ENCODE measurements at regions not wholly inside any gene's neighbourhood (a gene's known extent, or its start where the extent isn't known, plus 50 kb on each side); places are given as distances from the start of the nearest gene placed in this dataset.

DNA sequence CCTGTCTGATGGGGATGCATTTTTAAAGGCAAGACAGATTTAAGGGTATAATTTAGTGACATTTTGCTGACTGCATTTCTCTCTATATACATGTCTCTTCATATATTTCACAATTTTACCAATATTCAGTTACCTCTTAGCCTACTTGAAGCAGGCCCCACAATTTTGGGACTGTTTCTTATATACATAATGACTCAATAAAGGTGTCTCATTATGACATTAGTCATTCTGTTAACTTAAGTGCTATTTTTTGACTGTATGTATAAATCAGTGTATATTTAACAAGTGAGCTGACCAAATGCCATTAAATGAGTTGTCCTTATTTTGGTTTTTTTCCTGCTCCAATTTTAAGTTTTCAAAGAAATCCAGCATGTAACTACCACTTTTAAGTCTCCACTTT lies 313.3 kb downstream of the SOX4 start:
- Histone ChIP-seq H3K9me3 (ENCODE audit: control insufficient read depth, insufficient read depth, low read length) (no peaks in the 10 kb centered on the region), H3K4me1 (ENCODE audit: control insufficient read depth, insufficient read depth, low read length) (peaks cover 13% of the 10 kb centered on the region), H3K27me3 (ENCODE audit: control insufficient read depth, insufficient read depth, low read length) (no peaks in the 10 kb centered on the region), H3K9ac (ENCODE audit: low read depth, low read length) (no peak overlapping the region), H3K36me3 (ENCODE audit: control insufficient read depth, insufficient read depth, low read length) (no peaks in the 10 kb centered on the region), H3K4me3 (ENCODE audit: low read depth, low read length) (no peak overlapping the region)

DNA sequence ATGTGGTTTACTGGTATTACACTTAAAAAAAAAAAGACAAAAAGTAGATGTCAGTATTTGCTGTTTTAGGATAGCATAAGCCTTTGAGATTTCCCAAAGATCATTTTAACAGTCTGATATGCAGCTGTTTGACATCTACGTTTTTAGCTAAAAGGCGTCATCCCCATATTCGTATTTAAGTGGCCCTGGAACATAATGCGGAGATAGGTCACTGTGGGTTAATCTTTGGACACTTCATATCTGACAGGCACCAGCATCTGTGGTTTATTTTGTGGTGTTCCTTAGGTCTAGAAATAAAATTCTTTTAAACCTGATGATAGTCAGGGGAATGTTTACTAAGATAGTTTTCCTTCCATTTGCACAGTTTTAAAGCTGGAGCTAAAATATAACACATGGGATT lies 313.7 kb downstream of the SOX4 start:
- Histone ChIP-seq H3K36me3 (ENCODE audit: control insufficient read depth, insufficient read depth, low read length) (no peaks in the 10 kb centered on the region), H3K4me3 (ENCODE audit: low read depth, low read length) (no peak overlapping the region), H3K27me3 (ENCODE audit: control insufficient read depth, insufficient read depth, low read length) (no peaks in the 10 kb centered on the region), H3K9me3 (ENCODE audit: control insufficient read depth, insufficient read depth, low read length) (no peaks in the 10 kb centered on the region), H3K4me1 (ENCODE audit: control insufficient read depth, insufficient read depth, low read length) (peaks cover 15% of the 10 kb centered on the region), H3K9ac (ENCODE audit: low read depth, low read length) (no peak overlapping the region)

DNA sequence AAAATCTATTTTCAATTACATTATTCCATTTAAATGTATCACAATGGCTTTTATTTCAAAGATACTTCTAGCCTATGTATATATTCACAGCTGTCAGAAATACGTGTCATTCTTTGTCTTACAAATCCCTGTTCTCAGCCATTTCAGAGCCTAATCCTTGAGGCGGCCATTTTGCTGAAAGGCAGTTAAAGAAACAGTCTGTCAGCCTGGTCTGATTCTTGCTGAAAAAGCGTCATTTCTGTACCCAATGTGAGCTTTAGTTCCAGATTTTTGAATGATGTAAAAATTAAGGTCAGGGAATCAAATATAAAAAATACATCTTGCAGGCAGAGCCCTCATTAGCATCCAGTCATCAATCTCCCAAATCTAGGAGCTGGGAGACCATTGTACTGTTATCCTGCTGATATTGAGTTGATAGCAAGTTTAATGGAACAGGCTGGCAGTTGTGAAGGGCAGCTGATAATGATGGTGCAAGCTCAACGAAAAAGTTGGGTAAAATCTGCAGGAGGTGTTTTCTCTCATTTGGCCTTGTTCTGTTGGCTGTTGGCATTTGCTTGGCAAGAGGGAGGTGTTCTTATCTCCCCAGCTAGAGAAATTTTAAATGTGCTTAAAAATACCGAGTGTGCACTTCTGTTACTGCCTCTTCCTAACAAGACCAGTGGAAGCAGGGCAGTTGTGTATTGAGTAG lies 314.8 kb downstream of the SOX4 start:
- no peak overlapping the region for H3K4me3 ChIP-seq (ENCODE audit: low read depth, low read length)

DNA sequence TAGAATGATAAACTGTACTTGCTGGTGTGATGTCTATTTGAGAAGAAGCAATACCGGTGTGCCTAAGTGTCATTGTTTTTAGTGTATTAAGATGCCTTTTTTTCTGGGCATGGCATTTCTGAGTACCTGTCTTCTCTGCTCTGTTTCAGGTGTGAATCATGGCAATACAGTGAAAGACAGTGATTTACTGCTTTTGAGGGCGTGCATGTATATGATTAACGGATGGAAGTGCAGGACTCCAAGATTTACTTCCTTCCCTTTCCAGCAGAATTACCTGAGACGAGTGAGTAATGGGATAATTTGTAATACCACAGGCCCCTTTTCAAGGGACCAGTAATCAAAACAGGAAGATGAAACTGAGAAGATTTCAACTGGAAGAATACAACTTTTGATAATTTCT lies 315.8 kb downstream of the SOX4 start:
- Histone ChIP-seq H3K36me3 (ENCODE audit: control insufficient read depth, insufficient read depth, low read length) (no peaks in the 10 kb centered on the region), H3K9me3 (ENCODE audit: control insufficient read depth, insufficient read depth, low read length) (no peaks in the 10 kb centered on the region), H3K4me1 (ENCODE audit: control insufficient read depth, insufficient read depth, low read length) (peaks cover 12% of the 10 kb centered on the region), H3K27me3 (ENCODE audit: control insufficient read depth, insufficient read depth, low read length) (no peaks in the 10 kb centered on the region), H3K4me3 (ENCODE audit: low read depth, low read length) (no peak overlapping the region), H3K9ac (ENCODE audit: low read depth, low read length) (no peak overlapping the region)

More for the DNA sequence above, 314.8 kb downstream of the SOX4 start:
- no peaks in the 10 kb centered on the region for H3K9me3 ChIP-seq (ENCODE audit: control insufficient read depth, insufficient read depth, low read length)
- H3K27me3 ChIP-seq (ENCODE audit: control insufficient read depth, insufficient read depth, low read length), result no peaks in the 10 kb centered on the region
- no peak overlapping the region for H3K9ac ChIP-seq (ENCODE audit: low read depth, low read length)
- no peaks in the 10 kb centered on the region for H3K36me3 ChIP-seq (ENCODE audit: control insufficient read depth, insufficient read depth, low read length)
- H3K4me1 ChIP-seq (ENCODE audit: control insufficient read depth, insufficient read depth, low read length), result peaks cover 12% of the 10 kb centered on the region

DNA sequence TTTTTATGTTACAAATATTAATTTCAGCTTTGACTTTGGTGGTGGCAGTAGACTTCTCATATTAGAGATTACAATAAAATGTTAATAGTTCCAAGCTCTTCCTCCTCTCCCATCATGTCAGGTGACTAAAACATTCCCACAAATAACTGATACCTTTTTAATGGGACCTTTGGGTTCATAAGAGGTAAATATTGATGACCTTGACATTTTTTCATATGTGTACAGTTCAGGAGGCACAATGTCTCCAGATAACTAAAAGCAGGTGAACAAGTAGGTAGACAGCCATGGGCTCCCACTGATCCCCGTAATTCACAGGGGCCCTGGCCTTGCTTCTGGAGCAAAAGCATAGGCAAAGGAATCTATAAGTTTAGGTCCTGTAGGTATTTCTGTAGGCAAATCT lies 317.7 kb downstream of the SOX4 start:
- H3K27me3 ChIP-seq (ENCODE audit: control insufficient read depth, insufficient read depth, low read length), result no peaks in the 10 kb centered on the region
- H3K9me3 ChIP-seq (ENCODE audit: control insufficient read depth, insufficient read depth, low read length), result no peaks in the 10 kb centered on the region
- no peaks in the 10 kb centered on the region for H3K36me3 ChIP-seq (ENCODE audit: control insufficient read depth, insufficient read depth, low read length)
- peaks cover 12% of the 10 kb centered on the region for H3K4me1 ChIP-seq (ENCODE audit: control insufficient read depth, insufficient read depth, low read length)
- no peak overlapping the region for H3K4me3 ChIP-seq (ENCODE audit: low read depth, low read length)
- H3K9ac ChIP-seq (ENCODE audit: low read depth, low read length), result no peak overlapping the region

DNA sequence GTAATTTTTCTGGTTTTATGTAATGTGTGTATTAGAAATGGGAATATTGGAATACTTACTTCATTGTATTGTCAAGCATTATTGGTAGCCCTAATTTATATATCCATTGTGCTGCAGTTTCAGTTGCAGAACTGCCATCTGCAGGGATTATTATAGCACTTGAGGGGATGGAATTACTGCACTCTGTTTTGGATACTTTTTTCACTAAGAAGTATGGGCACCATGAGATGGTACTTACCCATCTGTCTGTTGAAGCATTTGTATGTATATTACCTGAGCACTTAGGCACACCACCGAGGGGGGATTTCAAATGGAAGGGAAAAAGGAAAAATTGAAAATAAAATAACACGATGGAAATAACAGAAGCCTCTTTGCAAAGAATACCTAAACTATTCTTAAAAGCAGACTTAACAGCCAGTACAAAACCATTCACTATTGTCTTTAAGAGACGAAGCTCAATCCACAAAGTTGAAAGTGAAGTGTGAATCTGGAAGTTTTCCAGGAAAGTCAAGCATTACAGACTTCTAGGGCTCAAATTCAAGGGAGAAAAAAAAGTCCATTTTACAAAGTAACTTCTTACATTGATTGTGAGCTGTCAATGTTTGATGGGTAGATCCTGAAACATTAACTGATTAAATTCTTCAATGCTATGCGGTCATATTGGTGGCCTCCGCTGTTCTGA lies 318.7 kb downstream of the SOX4 start:
- no peaks in the 10 kb centered on the region for H3K9me3 ChIP-seq (ENCODE audit: control insufficient read depth, insufficient read depth, low read length)
- no peak overlapping the region for H3K4me3 ChIP-seq (ENCODE audit: low read depth, low read length)
- H3K27me3 ChIP-seq (ENCODE audit: control insufficient read depth, insufficient read depth, low read length), result no peaks in the 10 kb centered on the region
- peaks cover 12% of the 10 kb centered on the region for H3K4me1 ChIP-seq (ENCODE audit: control insufficient read depth, insufficient read depth, low read length)
- H3K36me3 ChIP-seq (ENCODE audit: control insufficient read depth, insufficient read depth, low read length), result no peaks in the 10 kb centered on the region
- no peak overlapping the region for H3K9ac ChIP-seq (ENCODE audit: low read depth, low read length)

DNA sequence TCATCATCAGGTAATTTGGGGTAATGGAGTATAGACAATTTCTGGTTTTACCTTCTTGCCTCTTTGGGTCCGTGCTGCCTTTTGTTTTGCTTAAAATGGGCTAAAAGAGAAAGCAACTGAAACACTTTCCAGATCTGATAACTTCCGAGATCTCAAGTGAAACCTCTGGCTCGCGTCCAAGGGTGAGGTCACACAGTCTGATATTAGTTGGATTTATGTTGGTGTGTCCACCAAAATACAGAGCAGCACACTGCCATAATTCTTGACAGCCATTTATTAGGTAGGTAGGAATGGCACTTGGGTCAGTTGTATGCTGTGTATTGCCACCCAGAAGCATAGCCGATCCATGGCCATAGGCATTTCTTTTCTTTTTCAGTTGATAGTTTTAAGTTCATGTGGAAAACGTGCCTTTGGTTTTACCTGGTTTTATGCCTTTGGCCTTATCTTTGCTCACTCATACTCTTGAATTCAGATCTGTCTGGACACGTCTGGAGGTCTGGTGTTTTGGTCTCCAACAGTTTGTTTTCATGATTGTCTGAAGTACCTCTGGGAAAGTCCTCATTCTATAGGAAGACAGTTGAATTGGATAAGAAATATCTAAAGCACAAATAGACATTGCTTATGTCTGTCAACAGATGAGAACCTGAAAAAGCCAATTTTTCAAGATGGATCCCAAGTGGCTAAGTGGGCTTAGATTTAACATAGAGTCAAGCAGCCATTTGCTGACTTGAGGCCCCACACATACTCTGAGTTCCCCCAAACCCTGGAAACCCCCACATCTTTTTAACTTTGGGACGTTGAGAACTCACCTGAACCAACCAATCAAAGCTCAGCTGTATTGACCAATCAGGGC lies 320.8 kb downstream of the SOX4 start:
- Histone ChIP-seq H3K4me3 (ENCODE audit: low read depth, low read length) (no peak overlapping the region), H3K9me3 (ENCODE audit: control insufficient read depth, insufficient read depth, low read length) (no peaks in the 10 kb centered on the region)

DNA sequence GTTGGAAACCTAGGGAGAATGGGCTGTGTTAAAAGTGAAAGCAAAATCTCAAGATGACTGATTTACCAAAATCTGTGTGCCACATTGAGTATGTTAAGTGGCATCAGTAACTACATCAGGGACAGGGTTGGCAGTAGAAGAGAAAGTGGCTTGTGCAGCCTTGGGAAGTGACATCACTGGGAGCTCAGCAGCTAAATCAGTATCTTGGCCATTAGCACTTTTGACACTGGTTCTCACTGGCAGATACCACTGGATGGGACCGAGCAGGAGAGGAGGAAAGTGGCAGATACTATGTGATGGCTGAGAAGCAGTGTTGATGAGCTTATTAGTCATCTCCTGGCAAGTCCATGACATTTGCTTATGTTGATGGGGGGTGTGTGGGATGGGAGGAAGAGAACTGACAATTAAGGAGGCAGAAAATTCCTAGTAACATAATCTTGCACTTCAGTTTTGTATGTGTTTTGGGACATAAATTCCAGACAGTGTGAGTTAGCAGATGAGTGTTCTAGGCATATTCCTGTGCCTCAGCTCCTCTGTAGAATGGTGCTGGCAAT lies 322.2 kb downstream of the SOX4 start:
- H3K4me1 ChIP-seq (ENCODE audit: control insufficient read depth, insufficient read depth, low read length), result peaks cover 4% of the 10 kb centered on the region
- no peak overlapping the region for H3K4me3 ChIP-seq (ENCODE audit: low read depth, low read length)
- H3K9ac ChIP-seq (ENCODE audit: low read depth, low read length), result no peak overlapping the region
- H3K36me3 ChIP-seq (ENCODE audit: control insufficient read depth, insufficient read depth, low read length), result no peaks in the 10 kb centered on the region
- H3K9me3 ChIP-seq (ENCODE audit: control insufficient read depth, insufficient read depth, low read length), result no peaks in the 10 kb centered on the region
- H3K27me3 ChIP-seq (ENCODE audit: control insufficient read depth, insufficient read depth, low read length), result no peaks in the 10 kb centered on the region

More for the DNA sequence above, 320.8 kb downstream of the SOX4 start:
- peaks cover 4% of the 10 kb centered on the region for H3K4me1 ChIP-seq (ENCODE audit: control insufficient read depth, insufficient read depth, low read length)
- H3K36me3 ChIP-seq (ENCODE audit: control insufficient read depth, insufficient read depth, low read length), result no peaks in the 10 kb centered on the region
- H3K9ac ChIP-seq (ENCODE audit: low read depth, low read length), result no peak overlapping the region
- H3K27me3 ChIP-seq (ENCODE audit: control insufficient read depth, insufficient read depth, low read length), result no peaks in the 10 kb centered on the region

DNA sequence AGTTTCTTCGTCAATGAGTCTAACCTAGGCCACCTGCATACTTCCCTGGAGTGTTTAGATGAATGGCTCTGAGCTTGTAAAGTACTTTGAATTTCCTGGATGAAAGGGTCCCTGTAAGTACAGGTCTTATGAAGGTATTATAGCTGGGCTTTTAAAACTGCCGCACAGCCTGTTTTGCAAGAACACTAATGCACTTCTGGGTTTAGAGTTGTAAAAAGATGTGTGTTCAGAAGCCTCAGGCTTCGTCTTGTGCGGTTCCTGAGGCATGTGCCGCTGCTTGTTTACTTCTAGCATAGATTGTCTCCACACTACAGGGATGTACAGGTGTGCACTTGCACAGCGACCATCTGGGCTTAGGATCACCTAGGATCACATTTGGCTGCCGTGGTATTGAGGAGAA lies 324.5 kb downstream of the SOX4 start:
- no peaks in the 10 kb centered on the region for H3K36me3 ChIP-seq (ENCODE audit: control insufficient read depth, insufficient read depth, low read length)
- H3K27me3 ChIP-seq (ENCODE audit: control insufficient read depth, insufficient read depth, low read length), result no peaks in the 10 kb centered on the region
- H3K4me1 ChIP-seq (ENCODE audit: control insufficient read depth, insufficient read depth, low read length), result peaks cover 10% of the 10 kb centered on the region
- H3K9ac ChIP-seq (ENCODE audit: low read depth, low read length), result no peak overlapping the region
- H3K9me3 ChIP-seq (ENCODE audit: control insufficient read depth, insufficient read depth, low read length), result no peaks in the 10 kb centered on the region
- H3K4me3 ChIP-seq (ENCODE audit: low read depth, low read length), result no peak overlapping the region

DNA sequence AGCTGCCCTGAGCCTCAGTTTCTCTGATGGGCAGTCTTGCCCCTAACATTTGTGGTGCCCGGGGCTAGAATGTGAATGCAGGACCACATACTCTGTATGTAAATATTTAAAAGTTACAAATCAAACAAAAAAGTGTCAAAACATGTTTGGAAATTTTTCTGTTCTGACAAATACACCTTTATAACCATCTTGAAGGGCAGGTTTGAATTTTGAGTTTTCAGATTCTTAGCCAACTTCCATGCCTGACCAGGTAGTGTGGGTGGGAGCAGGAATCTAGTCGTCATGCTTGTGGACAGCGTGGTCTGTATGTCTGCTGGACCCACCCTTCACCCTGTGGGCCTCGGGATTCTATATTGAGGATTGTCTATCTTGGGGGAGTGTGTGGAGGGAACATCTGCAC lies 325.1 kb downstream of the SOX4 start:
- Histone ChIP-seq H3K9ac (ENCODE audit: low read depth, low read length) (no peak overlapping the region), H3K36me3 (ENCODE audit: control insufficient read depth, insufficient read depth, low read length) (no peaks in the 10 kb centered on the region), H3K4me1 (ENCODE audit: control insufficient read depth, insufficient read depth, low read length) (peaks cover 10% of the 10 kb centered on the region), H3K9me3 (ENCODE audit: control insufficient read depth, insufficient read depth, low read length) (no peaks in the 10 kb centered on the region), H3K27me3 (ENCODE audit: control insufficient read depth, insufficient read depth, low read length) (no peaks in the 10 kb centered on the region), H3K4me3 (ENCODE audit: low read depth, low read length) (no peak overlapping the region)

DNA sequence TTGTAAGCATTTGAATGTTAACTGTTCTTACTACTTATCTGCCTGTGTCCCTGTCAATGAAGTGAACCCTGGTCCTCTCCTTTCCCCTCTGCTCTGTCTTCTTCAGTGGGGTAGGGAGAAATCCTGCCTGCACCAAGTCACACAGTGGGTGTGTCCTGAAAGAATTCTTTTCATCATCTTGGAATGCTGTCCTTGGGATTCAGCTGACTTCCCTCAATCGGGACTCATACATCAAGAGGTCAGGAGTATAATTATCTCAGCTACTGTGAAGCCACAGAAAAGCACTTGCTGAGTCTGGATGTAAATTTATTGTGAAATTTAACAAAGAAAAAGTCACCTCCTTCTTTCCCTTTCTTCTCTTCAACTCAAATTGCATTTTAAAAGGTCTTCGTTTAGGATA lies 328.5 kb downstream of the SOX4 start:
- H3K4me3 ChIP-seq (ENCODE audit: low read depth, low read length), result no peak overlapping the region
- no peaks in the 10 kb centered on the region for H3K9me3 ChIP-seq (ENCODE audit: control insufficient read depth, insufficient read depth, low read length)
- no peaks in the 10 kb centered on the region for H3K27me3 ChIP-seq (ENCODE audit: control insufficient read depth, insufficient read depth, low read length)
- H3K9ac ChIP-seq (ENCODE audit: low read depth, low read length), result no peak overlapping the region
- peaks cover 10% of the 10 kb centered on the region for H3K4me1 ChIP-seq (ENCODE audit: control insufficient read depth, insufficient read depth, low read length)
- no peaks in the 10 kb centered on the region for H3K36me3 ChIP-seq (ENCODE audit: control insufficient read depth, insufficient read depth, low read length)

Data from iPS-15b (cell line).